ENCODE measurements at regions not wholly inside any gene's neighbourhood (a gene's known extent, or its start where the extent isn't known, plus 50 kb on each side); places are given as distances from the start of the nearest gene placed in this dataset.
"Not testable (repeated sequence)": the region's sequence is repeated elsewhere in the genome, so short reads cannot be mapped to it uniquely, and the experiment has no call there.

DNA sequence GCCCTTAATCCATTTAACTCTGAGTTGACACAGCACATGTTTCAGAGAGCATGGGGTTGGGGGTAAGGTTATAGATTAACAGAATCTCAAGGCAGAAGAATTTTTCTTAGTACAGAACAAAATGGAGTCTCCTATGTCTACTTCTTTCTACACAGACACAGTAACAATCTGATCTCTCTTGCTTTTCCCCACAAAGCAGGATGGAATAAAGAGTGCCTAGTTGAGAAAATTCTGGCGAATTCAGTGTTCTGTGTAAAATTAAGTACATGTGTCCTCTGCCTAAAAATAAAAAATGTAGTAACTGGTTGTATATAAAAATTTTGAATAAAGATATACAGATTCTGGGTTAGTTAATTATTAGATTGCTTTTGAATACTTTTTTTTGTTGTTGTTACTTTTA is 290.0 kb downstream of the ALDH8A1 start:
- not testable (repeated sequence) for TF ChIP-seq POLR2AphosphoS5, POLR2A (IDR thresholded peaks at IDR 0.05)
- TF ChIP-seq, protein P1, sequence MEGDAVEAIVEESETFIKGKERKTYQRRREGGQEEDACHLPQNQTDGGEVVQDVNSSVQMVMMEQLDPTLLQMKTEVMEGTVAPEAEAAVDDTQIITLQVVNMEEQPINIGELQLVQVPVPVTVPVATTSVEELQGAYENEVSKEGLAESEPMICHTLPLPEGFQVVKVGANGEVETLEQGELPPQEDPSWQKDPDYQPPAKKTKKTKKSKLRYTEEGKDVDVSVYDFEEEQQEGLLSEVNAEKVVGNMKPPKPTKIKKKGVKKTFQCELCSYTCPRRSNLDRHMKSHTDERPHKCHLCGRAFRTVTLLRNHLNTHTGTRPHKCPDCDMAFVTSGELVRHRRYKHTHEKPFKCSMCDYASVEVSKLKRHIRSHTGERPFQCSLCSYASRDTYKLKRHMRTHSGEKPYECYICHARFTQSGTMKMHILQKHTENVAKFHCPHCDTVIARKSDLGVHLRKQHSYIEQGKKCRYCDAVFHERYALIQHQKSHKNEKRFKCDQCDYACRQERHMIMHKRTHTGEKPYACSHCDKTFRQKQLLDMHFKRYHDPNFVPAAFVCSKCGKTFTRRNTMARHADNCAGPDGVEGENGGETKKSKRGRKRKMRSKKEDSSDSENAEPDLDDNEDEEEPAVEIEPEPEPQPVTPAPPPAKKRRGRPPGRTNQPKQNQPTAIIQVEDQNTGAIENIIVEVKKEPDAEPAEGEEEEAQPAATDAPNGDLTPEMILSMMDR (IDR thresholded peaks at IDR 0.05), result not testable (repeated sequence)

Data from suprapubic skin (tissue), 4 donors.